IMR-90 (cell line): ENCODE measurements at regions not wholly inside any gene's neighbourhood (a gene's known extent, or its start where the extent isn't known, plus 50 kb on each side); places are given as distances from the start of the nearest gene placed in this dataset.

Source experiments
- ATAC-seq: fragments of 200-7000 bp; cut with Tn5 transposase; 2 replicates; pipeline ENCODE4 v1.9.1; 2020; ENCODE audit warnings: low read depth, mild to moderate bottlenecking, moderate library complexity
- BruUV-seq: library from RNA; stranded (reverse); fragments of 400-500 nt; replicated peaks from 2 replicates; lab custom pipeline; 2021; lab: Mats Ljungman, UMichigan
- CTCF ChIA-PET: fragments of 300-600 bp; formaldehyde crosslinking; extraction: SDS; loops from one replicate; lab custom pipeline; 2021; ENCODE audit warnings: antibody characterized with exemption; lab: Yijun Ruan, JAX
- POLR2A ChIA-PET: fragments of 300-600 bp; sonication (Branson Sonifier 250); formaldehyde crosslinking; loops from one replicate; lab custom pipeline; 2022; ENCODE audit warnings: antibody characterized with exemption; ENCODE audit not compliant: unreplicated experiment; lab: Charles Lee
- DNase-seq: peaks from one replicate; pipeline ENCODE4 v3.0.0; 2013
- H2AFZ ChIP-seq: replicated peaks from 2 replicates; pipeline ENCODE3; 2013; ENCODE audit warnings: low read length, mild to moderate bottlenecking; ENCODE audit not compliant: poor library complexity
- H2AK5ac ChIP-seq: 2 replicates; pipeline ENCODE4 v1.6.1; 2013; ENCODE audit warnings: low read depth, low read length, inconsistent platforms
- H2AK9ac ChIP-seq: replicated peaks from 2 replicates; pipeline ENCODE3; 2013; ENCODE audit warnings: mild to moderate bottlenecking, low read depth, low read length, moderate library complexity; ENCODE audit not compliant: poor library complexity
- H2BK120ac ChIP-seq: 2 replicates; pipeline ENCODE4 v1.6.1; 2013; ENCODE audit warnings: low read depth, low read length, inconsistent platforms
- H2BK15ac ChIP-seq: 3 replicates; pipeline ENCODE4 v1.6.1; 2013; ENCODE audit warnings: low read depth, low read length, inconsistent platforms
- H2BK20ac ChIP-seq: 2 replicates; pipeline ENCODE4 v1.6.1; 2013; ENCODE audit warnings: low read depth, mild to moderate bottlenecking, inconsistent platforms, low read length, moderate library complexity
- H2BK5ac ChIP-seq: 2 replicates; pipeline ENCODE4 v1.6.1; 2013; ENCODE audit warnings: mild to moderate bottlenecking, low read depth, low read length, inconsistent platforms; ENCODE audit not compliant: poor library complexity, severe bottlenecking
- H3K14ac ChIP-seq: replicated peaks from 2 replicates; pipeline ENCODE4 v1.6.1; 2013; ENCODE audit warnings: low read depth, low read length, inconsistent platforms
- H3K18ac ChIP-seq: 2 replicates; pipeline ENCODE4 v1.6.1; 2013; ENCODE audit warnings: low read depth, low read length, control low read depth
- H3K23ac ChIP-seq: 2 replicates; pipeline ENCODE4 v1.6.1; 2013; ENCODE audit warnings: low read depth, low read length, inconsistent platforms
- H3K27ac ChIP-seq: 2 replicates; pipeline ENCODE4 v1.5.1; 2013; ENCODE audit warnings: mild to moderate bottlenecking, control low read depth, low read length; ENCODE audit not compliant: insufficient read depth
- H3K27me3 ChIP-seq: 2 replicates; pipeline ENCODE4 v1.6.1; 2013; ENCODE audit warnings: low read length; ENCODE audit not compliant: control insufficient read depth, insufficient read depth
- H3K36me3 ChIP-seq: 2 replicates; pipeline ENCODE4 v1.6.1; 2013; ENCODE audit warnings: low read length, mixed read lengths; ENCODE audit not compliant: control insufficient read depth, insufficient read depth
- H3K4ac ChIP-seq: 2 replicates; pipeline ENCODE4 v1.6.1; 2013; ENCODE audit warnings: low read depth, low read length, inconsistent platforms
- H3K4me1 ChIP-seq: 2 replicates; pipeline ENCODE4 v1.6.1; 2013; ENCODE audit warnings: low read length, mixed read lengths; ENCODE audit not compliant: control insufficient read depth, insufficient read depth
- H3K4me2 ChIP-seq: 2 replicates; pipeline ENCODE4 v1.6.1; 2013; ENCODE audit warnings: low read depth, mild to moderate bottlenecking, control low read depth, low read length, moderate library complexity
- H3K4me3 ChIP-seq: 2 replicates; pipeline ENCODE4 v1.5.1; 2013; ENCODE audit warnings: low read depth, mild to moderate bottlenecking, control low read depth, low read length, moderate library complexity; ENCODE audit not compliant: insufficient read depth
- H3K56ac ChIP-seq: 2 replicates; pipeline ENCODE4 v1.6.1; 2013; ENCODE audit warnings: low read length, inconsistent platforms; ENCODE audit not compliant: insufficient read depth; ENCODE audit errors: extremely low read depth
- H3K79me1 ChIP-seq, 2 experiments: 2 replicates each; pipeline ENCODE4 v1.6.1; 2013; ENCODE audit warnings: low read length in 2 of 2, inconsistent platforms in 1 of 2, low read depth in 1 of 2
- H3K9ac ChIP-seq: 2 replicates; pipeline ENCODE4 v1.6.1; 2013; ENCODE audit warnings: low read depth, low read length, control low read depth
- H3K9me1 ChIP-seq: 2 replicates; pipeline ENCODE4 v1.6.1; 2013; ENCODE audit warnings: low read length, inconsistent platforms; ENCODE audit not compliant: insufficient read depth
- H3K9me3 ChIP-seq: 2 replicates; pipeline ENCODE4 v1.6.1; 2013; ENCODE audit warnings: low read length; ENCODE audit not compliant: control insufficient read depth, insufficient read depth
- H4K20me1 ChIP-seq: 2 replicates; pipeline ENCODE4 v1.6.1; 2013; ENCODE audit warnings: low read length, inconsistent platforms; ENCODE audit not compliant: insufficient read depth
- H4K5ac ChIP-seq: 2 replicates; pipeline ENCODE4 v1.6.1; 2013; ENCODE audit warnings: mild to moderate bottlenecking, low read depth, low read length, control low read depth
- H4K8ac ChIP-seq, 2 experiments: 2 replicates each; pipeline ENCODE4 v1.6.1; 2013; ENCODE audit warnings: low read depth in 2 of 2, low read length in 2 of 2, control low read depth in 1 of 2, inconsistent platforms in 1 of 2
- H4K91ac ChIP-seq: 2 replicates; pipeline ENCODE4 v1.6.1; 2013; ENCODE audit warnings: low read depth, low read length, inconsistent platforms; ENCODE audit not compliant: insufficient read depth
- BHLHE40 ChIP-seq: fragments of 150-350 bp; IDR thresholded peaks from 2 replicates; pipeline ENCODE4 v1.6.1; 2016; ENCODE audit warnings: mild to moderate bottlenecking, low read depth, low read length
- CEBPB ChIP-seq: IDR thresholded peaks from 2 replicates; pipeline ENCODE4 v1.6.1; 2012; ENCODE audit warnings: low read depth, low read length, improper control_type of control experiment
- CHD1 ChIP-seq: IDR thresholded peaks from 2 replicates; pipeline ENCODE4 v1.6.1; 2012; ENCODE audit warnings: low read depth, low read length, improper control_type of control experiment
- CTCF ChIP-seq: conservative IDR thresholded peaks from 2 replicates; pipeline ENCODE4 v1.5.1; 2012; ENCODE audit warnings: mild to moderate bottlenecking, low read depth, low read length, improper control_type of control experiment
- ELK1 ChIP-seq: fragments of 150-350 bp; IDR thresholded peaks from 2 replicates; pipeline ENCODE4 v1.6.1; 2016; ENCODE audit warnings: low read depth, mild to moderate bottlenecking, low read length, moderate library complexity, borderline replicate concordance
- FOS ChIP-seq: fragments of 150-350 bp; IDR thresholded peaks from 2 replicates; pipeline ENCODE4 v1.6.1; 2016; ENCODE audit warnings: low read depth, low read length
- MAFK ChIP-seq: IDR thresholded peaks from 2 replicates; pipeline ENCODE4 v1.6.1; 2012; ENCODE audit warnings: low read depth, low read length, improper control_type of control experiment
- MAZ ChIP-seq: IDR thresholded peaks from 2 replicates; pipeline ENCODE4 v1.6.1; 2012; ENCODE audit warnings: low read depth, mild to moderate bottlenecking, low read length, improper control_type of control experiment, moderate library complexity, borderline replicate concordance
- MXI1 ChIP-seq: IDR thresholded peaks from 2 replicates; pipeline ENCODE4 v1.6.1; 2012; ENCODE audit warnings: low read depth, mild to moderate bottlenecking, low read length, moderate library complexity, borderline replicate concordance
- NFE2L2 ChIP-seq: fragments of 150-350 bp; IDR thresholded peaks from 2 replicates; pipeline ENCODE4 v1.6.1; 2016; ENCODE audit warnings: low read depth, mild to moderate bottlenecking, low read length
- POLR2A ChIP-seq: IDR thresholded peaks from 2 replicates; pipeline ENCODE4 v1.6.1; 2012; ENCODE audit warnings: mild to moderate bottlenecking, low read depth, low read length
- RAD21 ChIP-seq: IDR thresholded peaks from 2 replicates; pipeline ENCODE4 v1.6.1; 2012; ENCODE audit warnings: low read length, improper control_type of control experiment
- RCOR1 ChIP-seq: IDR thresholded peaks from 2 replicates; pipeline ENCODE4 v1.6.1; 2012; ENCODE audit warnings: mild to moderate bottlenecking, low read length, improper control_type of control experiment; ENCODE audit not compliant: insufficient replicate concordance
- RFX5 ChIP-seq: IDR thresholded peaks from 2 replicates; pipeline ENCODE4 v1.8.0; 2012; ENCODE audit warnings: low read depth, mild to moderate bottlenecking, low read length, moderate library complexity
- SMC3 ChIP-seq: fragments of 150-350 bp; IDR thresholded peaks from 2 replicates; pipeline ENCODE4 v1.6.1; 2016; ENCODE audit warnings: low read depth, mild to moderate bottlenecking, antibody characterized with exemption, low read length, moderate library complexity
- USF2 ChIP-seq: fragments of 150-350 bp; IDR thresholded peaks from 2 replicates; pipeline ENCODE4 v1.6.1; 2017; ENCODE audit warnings: mild to moderate bottlenecking, antibody characterized with exemption, low read length, low read depth
- WGBS, 2 experiments: methylation state at CpG; one replicate each; pipeline versions ENCODE4 v1.1.5 to v1.1.7; 2013; ENCODE audit warnings: missing lambda C conversion rate in 2 of 2; ENCODE audit not compliant: insufficient read length in 1 of 2; ENCODE audit errors: extremely low coverage in 2 of 2; 5-methylcytosine and 5-hydroxymethylcytosine counted together
- dilution Hi-C: fragments of 300-500 bp; cut with HindIII; formaldehyde crosslinking; loops from one replicate; pipeline ENCODE4 v1.14.3; 2018; ENCODE audit warnings: low sequenced_read_pairs; ENCODE audit not compliant: unreplicated experiment
- in situ Hi-C: fragments of 300-500 bp; cut with MboI; formaldehyde crosslinking; loops from 3 replicates; pipeline ENCODE4 v1.14.3; 2019; ENCODE audit warnings: low sequenced_read_pairs, inconsistent platforms, mixed read lengths
- intact Hi-C: fragments of 100-400 bp; cut with micrococcal nuclease; formaldehyde crosslinking; loops from 2 replicates; pipeline ENCODE4 v1.10.0; 2022

- DNase-seq (no peak), ATAC-seq (no peak)
- Histone ChIP-seq H2BK20ac (no peak overlapping the region), H2AK9ac (no peak overlapping the region), H4K20me1 (no peaks in the 10 kb centered on the region), H2BK120ac (no peak overlapping the region), H3K27me3 (no peaks in the 10 kb centered on the region), H3K9me3 (no peaks in the 10 kb centered on the region), H3K4me2 (no peak overlapping the region), H3K9me1 (no peaks in the 10 kb centered on the region), H3K18ac (no peak overlapping the region), H3K9ac (no peak overlapping the region), H3K27ac (no peak overlapping the region), H2AK5ac (no peak overlapping the region), H3K56ac (no peak overlapping the region), H3K79me1 (no peaks in the 10 kb centered on the region), H4K5ac (no peak overlapping the region), H3K4me1 (no peaks in the 10 kb centered on the region), H4K8ac (no peak overlapping the region), H3K14ac (no peak overlapping the region), H3K36me3 (no peaks in the 10 kb centered on the region), H2BK5ac (no peak overlapping the region), H2AFZ (no peak overlapping the region), H4K91ac (no peak overlapping the region), H3K23ac (no peak overlapping the region), H2BK15ac (no peak overlapping the region), H3K4ac (no peak overlapping the region), H3K4me3 (no peak overlapping the region)
- in situ Hi-C loops (no loop called here), dilution Hi-C loops (no loop called here), intact Hi-C loops (no loop called here)
- CTCF ChIA-PET = no interaction called here
- POLR2A ChIA-PET = no interaction called here
- no TSS peak for BruUV-seq
- TF ChIP-seq RAD21 = no peak
- no peak for TF ChIP-seq CTCF
- TF ChIP-seq RFX5 = no peak
- TF ChIP-seq POLR2A = no peak
- TF ChIP-seq FOS = no peak
- no peak for TF ChIP-seq NFE2L2
- TF ChIP-seq SMC3 = no peak
- TF ChIP-seq RCOR1 = no peak
- TF ChIP-seq BHLHE40 = no peak
- TF ChIP-seq MAFK = no peak
- no peak for TF ChIP-seq MAZ
- TF ChIP-seq USF2 = no peak
- no peak for TF ChIP-seq MXI1
- no peak for TF ChIP-seq CHD1
- TF ChIP-seq ELK1 = no peak
- no peak for TF ChIP-seq CEBPB
- no CpG with 5 or more reads among the region's 6 CpGs for WGBS, 2 experiments
Measured at GRCh38 chr16:63943566-63943965, 1178.3 kb downstream of the CDH11 start.
